ENCODE measurements at regions not wholly inside any gene's neighbourhood (a gene's known extent, or its start where the extent isn't known, plus 50 kb on each side); places are given as distances from the start of the nearest gene placed in this dataset.

- no peak for TF ChIP-seq CTCF (IDR thresholded peaks at IDR 0.05; ENCODE audit: low read length)
- TF ChIP-seq EZH2 (optimal IDR thresholded peaks at IDR 0.05; ENCODE audit: low read depth, low read length) = no peak
Observed at GRCh38 chr3:72313308-72313707, 528.4 kb upstream of the PROK2 start.
